DOHH2 (cell line): ENCODE measurements at regions not wholly inside any gene's neighbourhood (a gene's known extent, or its start where the extent isn't known, plus 50 kb on each side); places are given as distances from the start of the nearest gene placed in this dataset.

Source experiments
- CTCF ChIP-seq: fragments of 200-600 bp; sonication (generic); IDR thresholded peaks from one replicate; pipeline ENCODE4 v1.5.1; 2014; ENCODE audit warnings: antibody characterized with exemption, mild to moderate bottlenecking, low read depth, low read length; ENCODE audit not compliant: poor library complexity, severe bottlenecking
- EZH2phosphoT487 ChIP-seq: fragments of 200-600 bp; sonication (generic); IDR thresholded peaks from 2 replicates; pipeline ENCODE4 v1.6.1; 2017; ENCODE audit warnings: borderline replicate concordance, mild to moderate bottlenecking, antibody characterized with exemption, low read length, moderate library complexity, mixed read lengths

- TF ChIP-seq CTCF (no peak), EZH2phosphoT487 (no peak)
Observed at GRCh38 chr20:11316244-11316643, 601.4 kb upstream of the BTBD3 start.
